ENCODE measurements at regions not wholly inside any gene's neighbourhood (a gene's known extent, or its start where the extent isn't known, plus 50 kb on each side); places are given as distances from the start of the nearest gene placed in this dataset.

DNA sequence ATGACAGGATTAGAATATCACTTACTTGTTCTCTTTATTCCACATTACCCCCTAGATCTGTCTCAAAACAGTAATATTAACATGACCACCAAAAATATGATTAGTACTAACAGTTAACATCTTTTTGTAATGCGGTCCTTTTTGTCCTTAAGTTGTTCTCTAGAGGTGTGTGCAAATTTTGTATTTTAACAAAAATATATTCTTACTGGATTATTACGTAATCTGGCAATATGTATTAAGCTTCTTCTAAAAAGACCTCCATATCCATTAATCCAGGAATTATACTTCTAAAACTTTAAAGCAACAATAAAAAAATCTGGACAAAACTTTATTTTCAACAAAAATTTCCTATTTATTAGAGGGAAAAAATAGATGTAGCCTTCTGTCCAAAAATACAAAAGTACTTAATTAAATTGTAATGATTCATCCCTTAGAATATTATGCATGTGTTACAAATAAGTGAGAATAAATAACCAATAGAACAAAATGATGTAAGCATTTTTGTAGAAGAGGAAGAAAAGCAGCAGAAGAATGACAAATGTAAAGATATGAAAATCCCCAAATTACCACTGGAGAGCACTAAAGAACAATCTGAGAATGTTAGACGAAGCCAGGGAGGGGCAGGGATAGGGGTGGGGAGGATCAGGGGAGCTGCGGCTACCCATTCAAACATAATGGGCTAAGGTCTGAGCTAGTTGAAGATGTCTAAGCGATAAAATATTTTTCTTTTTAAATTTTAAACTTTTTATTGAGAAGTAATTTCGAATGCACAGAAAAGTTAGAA, 945.6 kb downstream of the MCTP2 start:
- H3K27me3 ChIP-seq, result no peaks in the 10 kb centered on the region
- H3K36me3 ChIP-seq, result no peaks in the 10 kb centered on the region
- no peak for DNase-seq (ENCODE audit: low spot score in 2 of 2)
- H3K4me3 ChIP-seq, result no peak overlapping the region
- H3K27ac ChIP-seq, result peak overlapping the region; percentile 12
- 80% methylated on average over 6 of the region's 6 CpGs for WGBS
- H3K9me3 ChIP-seq, result no peaks in the 10 kb centered on the region
- TF ChIP-seq EP300 (IDR thresholded peaks at IDR 0.05), result no peak
- TF ChIP-seq, protein P1, sequence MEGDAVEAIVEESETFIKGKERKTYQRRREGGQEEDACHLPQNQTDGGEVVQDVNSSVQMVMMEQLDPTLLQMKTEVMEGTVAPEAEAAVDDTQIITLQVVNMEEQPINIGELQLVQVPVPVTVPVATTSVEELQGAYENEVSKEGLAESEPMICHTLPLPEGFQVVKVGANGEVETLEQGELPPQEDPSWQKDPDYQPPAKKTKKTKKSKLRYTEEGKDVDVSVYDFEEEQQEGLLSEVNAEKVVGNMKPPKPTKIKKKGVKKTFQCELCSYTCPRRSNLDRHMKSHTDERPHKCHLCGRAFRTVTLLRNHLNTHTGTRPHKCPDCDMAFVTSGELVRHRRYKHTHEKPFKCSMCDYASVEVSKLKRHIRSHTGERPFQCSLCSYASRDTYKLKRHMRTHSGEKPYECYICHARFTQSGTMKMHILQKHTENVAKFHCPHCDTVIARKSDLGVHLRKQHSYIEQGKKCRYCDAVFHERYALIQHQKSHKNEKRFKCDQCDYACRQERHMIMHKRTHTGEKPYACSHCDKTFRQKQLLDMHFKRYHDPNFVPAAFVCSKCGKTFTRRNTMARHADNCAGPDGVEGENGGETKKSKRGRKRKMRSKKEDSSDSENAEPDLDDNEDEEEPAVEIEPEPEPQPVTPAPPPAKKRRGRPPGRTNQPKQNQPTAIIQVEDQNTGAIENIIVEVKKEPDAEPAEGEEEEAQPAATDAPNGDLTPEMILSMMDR (IDR thresholded peaks at IDR 0.05), result no peak
- TF ChIP-seq POLR2AphosphoS5 (IDR thresholded peaks at IDR 0.05), result no peak
- TF ChIP-seq POLR2A (IDR thresholded peaks at IDR 0.05), result no peak
- no peaks in the 10 kb centered on the region for H3K4me1 ChIP-seq

DNA sequence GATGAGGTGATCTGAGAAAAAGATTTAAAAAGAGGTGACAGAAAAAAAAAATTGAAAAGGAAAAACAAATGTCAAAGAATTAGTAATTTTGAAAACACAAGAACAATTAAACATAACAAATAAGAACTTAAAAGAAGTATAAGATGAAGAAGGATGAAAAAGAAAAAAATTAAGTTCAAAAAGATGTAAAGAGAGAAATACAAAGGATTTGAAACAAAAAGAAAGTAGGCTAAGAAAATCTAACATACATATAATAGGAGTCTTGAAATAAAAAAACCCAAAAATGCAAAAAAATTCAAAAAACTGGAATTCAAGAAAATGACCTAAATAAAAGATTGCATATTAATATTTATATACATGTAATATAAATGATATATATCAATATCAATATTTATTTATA, 949.2 kb downstream of the MCTP2 start:
- Histone ChIP-seq H3K9me3 (no peaks in the 10 kb centered on the region), H3K27me3 (no peaks in the 10 kb centered on the region), H3K4me3 (no peak overlapping the region), H3K36me3 (no peaks in the 10 kb centered on the region), H3K4me1 (no peaks in the 10 kb centered on the region), H3K27ac (no peak overlapping the region)
- TF ChIP-seq EP300 (IDR thresholded peaks at IDR 0.05), result no peak
- no peak for TF ChIP-seq POLR2AphosphoS5 (IDR thresholded peaks at IDR 0.05)
- no peak for TF ChIP-seq POLR2A (IDR thresholded peaks at IDR 0.05)
- TF ChIP-seq, protein P1 (IDR thresholded peaks at IDR 0.05), result no peak
- DNase-seq (ENCODE audit: low spot score in 2 of 2), result no peak

DNA sequence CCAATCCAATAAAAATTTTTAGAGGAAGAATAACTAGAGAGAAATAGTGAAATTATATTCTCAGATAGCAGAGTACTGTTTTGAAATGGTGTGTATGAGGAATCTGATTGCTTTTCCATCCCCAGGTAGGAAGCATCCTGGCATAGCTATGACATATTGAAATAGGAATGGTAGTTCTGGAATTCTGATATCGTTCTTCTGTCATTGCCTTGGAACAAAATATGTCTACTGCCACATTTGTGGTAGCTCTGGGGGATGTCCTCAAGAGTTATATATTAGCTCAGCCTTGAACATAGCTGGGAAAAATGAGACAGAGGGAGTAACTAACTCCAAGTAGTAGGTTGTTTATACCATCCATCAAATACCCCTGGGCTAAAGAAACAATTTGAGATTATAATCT, 950.7 kb downstream of the MCTP2 start:
- no peaks in the 10 kb centered on the region for H3K27me3 ChIP-seq
- no peaks in the 10 kb centered on the region for H3K9me3 ChIP-seq
- no peak for DNase-seq (ENCODE audit: low spot score in 2 of 2)
- TF ChIP-seq POLR2AphosphoS5 (IDR thresholded peaks at IDR 0.05), result no peak
- TF ChIP-seq, protein P1 (IDR thresholded peaks at IDR 0.05), result no peak
- no peak for TF ChIP-seq POLR2A (IDR thresholded peaks at IDR 0.05)
- TF ChIP-seq EP300 (IDR thresholded peaks at IDR 0.05), result no peak
- H3K36me3 ChIP-seq, result no peaks in the 10 kb centered on the region
- no peak overlapping the region for H3K27ac ChIP-seq
- no peak overlapping the region for H3K4me3 ChIP-seq
- H3K4me1 ChIP-seq, result no peaks in the 10 kb centered on the region
- WGBS, result 83% methylated on average over 1 of the region's 1 CpG

DNA sequence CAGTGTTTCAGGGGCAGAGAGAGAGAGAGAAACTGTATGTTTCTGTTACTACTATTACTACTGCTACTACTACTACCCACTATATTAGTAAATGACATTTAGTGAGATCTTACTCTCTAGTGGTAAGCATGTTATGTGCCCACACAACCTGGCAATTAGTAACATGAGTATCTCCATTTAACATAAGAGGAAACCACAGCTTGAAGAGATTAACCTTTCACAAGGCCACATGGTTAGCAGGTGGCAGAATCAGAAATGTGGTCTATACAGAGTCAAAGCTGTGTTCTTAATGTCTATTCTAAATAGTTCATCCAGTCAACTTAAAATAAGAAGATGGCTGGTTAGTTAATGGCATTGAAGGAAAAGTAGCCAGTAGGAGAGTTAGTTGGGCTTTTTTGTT, 961.6 kb downstream of the MCTP2 start:
- H3K27ac ChIP-seq, result no peak overlapping the region
- no peaks in the 10 kb centered on the region for H3K4me1 ChIP-seq
- H3K36me3 ChIP-seq, result no peaks in the 10 kb centered on the region
- TF ChIP-seq EP300 (IDR thresholded peaks at IDR 0.05) (no peak), POLR2AphosphoS5 (IDR thresholded peaks at IDR 0.05) (no peak), POLR2A (IDR thresholded peaks at IDR 0.05) (no peak)
- TF ChIP-seq, protein P1 (IDR thresholded peaks at IDR 0.05), result no peak
- DNase-seq (ENCODE audit: low spot score in 2 of 2), result no peak
- no peaks in the 10 kb centered on the region for H3K27me3 ChIP-seq
- no peaks in the 10 kb centered on the region for H3K9me3 ChIP-seq
- H3K4me3 ChIP-seq, result no peak overlapping the region

DNA sequence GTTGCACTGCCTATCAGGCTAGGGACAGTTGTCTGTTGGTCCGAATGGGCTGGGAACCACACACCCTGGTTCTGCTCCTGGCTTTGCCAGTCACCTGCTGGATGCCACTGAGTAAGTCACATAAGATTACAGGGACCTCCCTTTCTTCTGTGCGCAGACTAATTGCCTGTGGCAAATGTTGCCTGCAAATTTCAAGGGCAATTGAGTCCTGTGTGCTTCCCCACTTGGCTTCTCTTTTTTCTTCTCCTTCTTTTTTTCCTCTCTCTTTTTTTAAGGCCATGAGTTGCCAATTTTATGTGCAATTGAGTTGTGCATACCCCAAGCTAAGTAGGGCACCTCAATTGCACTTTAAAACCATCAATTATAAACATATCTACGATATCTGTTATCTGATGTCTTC, 963.4 kb downstream of the MCTP2 start:
- no peak overlapping the region for H3K4me3 ChIP-seq
- H3K27ac ChIP-seq, result no peak overlapping the region
- H3K4me1 ChIP-seq, result no peaks in the 10 kb centered on the region
- H3K9me3 ChIP-seq, result no peaks in the 10 kb centered on the region
- TF ChIP-seq POLR2A (IDR thresholded peaks at IDR 0.05) (no peak), EP300 (IDR thresholded peaks at IDR 0.05) (no peak), POLR2AphosphoS5 (IDR thresholded peaks at IDR 0.05) (no peak)
- TF ChIP-seq, protein P1 (IDR thresholded peaks at IDR 0.05), result no peak
- 74% methylated on average over 3 of the region's 3 CpGs for WGBS
- no peaks in the 10 kb centered on the region for H3K36me3 ChIP-seq
- no peaks in the 10 kb centered on the region for H3K27me3 ChIP-seq
- DNase-seq (ENCODE audit: low spot score in 2 of 2), result no peak

All from suprapubic skin (tissue), 4 donors.